T-helper 17 cell (primary cell): ENCODE measurements at regions not wholly inside any gene's neighbourhood (a gene's known extent, or its start where the extent isn't known, plus 50 kb on each side); places are given as distances from the start of the nearest gene placed in this dataset.
A peak's percentile ranks its signal among the peaks of the same experiment; 100 is the strongest.

ENCODE experiments used
- ATAC-seq: fragments of 150-1000 bp; cut with Tn5 transposase; 2 replicates; pipeline ENCODE4 v1.10.0; 2021; ENCODE audit warnings: mild to moderate bottlenecking, moderate library complexity
- DNase-seq, 3 donors: peaks; one replicate each; pipeline versions ENCODE4 v3.0.0 to v3.0.0-alpha.2; 2020 to 2021
- H3K9me3 ChIP-seq: one replicate; pipeline ENCODE4 v1.7.0; 2013; ENCODE audit warnings: low read length, mild to moderate bottlenecking; ENCODE audit not compliant: control insufficient read depth, poor library complexity, severe bottlenecking
- H3K27ac Mint-ChIP-seq: one replicate; pipeline ENCODE4 v1.8.0; 2022; ENCODE audit warnings: mild to moderate bottlenecking, moderate library complexity, mixed read lengths
- H3K27me3 Mint-ChIP-seq: one replicate; pipeline ENCODE4 v1.8.0; 2022; ENCODE audit warnings: mixed read lengths
- H3K36me3 Mint-ChIP-seq: one replicate; pipeline ENCODE4 v1.8.0; 2022; ENCODE audit warnings: low read depth, mixed read lengths
- H3K4me1 Mint-ChIP-seq: one replicate; pipeline ENCODE4 v1.8.0; 2022; ENCODE audit warnings: mild to moderate bottlenecking, mixed read lengths
- H3K4me3 Mint-ChIP-seq: one replicate; pipeline ENCODE4 v1.8.0; 2022; ENCODE audit warnings: mild to moderate bottlenecking, moderate library complexity, mixed read lengths

GRCh38 chr5:54821445-54822323, 163.7 kb downstream of the ESM1 start:
- Mint-ChIP-seq H3K27me3 (peaks cover 24% of the 10 kb centered on the region), H3K4me3 (no peak overlapping the region), H3K36me3 (peaks cover 3% of the 10 kb centered on the region), H3K27ac (peak overlapping the region; percentile 9), H3K4me1 (peaks cover 2% of the 10 kb centered on the region)
- ATAC-seq (no peak), DNase-seq (no peak)
- H3K9me3 ChIP-seq: no peaks in the 10 kb centered on the region

- H3K27me3 Mint-ChIP-seq: peaks cover 24% of the 10 kb centered on the region
- peak overlapping the region; percentile 9 for H3K27ac Mint-ChIP-seq
- DNase-seq (no peak), ATAC-seq (no peak)
- peaks cover 3% of the 10 kb centered on the region for H3K36me3 Mint-ChIP-seq
- peaks cover 2% of the 10 kb centered on the region for H3K4me1 Mint-ChIP-seq
- H3K9me3 ChIP-seq: no peaks in the 10 kb centered on the region
- H3K4me3 Mint-ChIP-seq: no peak overlapping the region
Observed at GRCh38 chr5:54820346-54821134, 164.9 kb downstream of the ESM1 start.

DNA sequence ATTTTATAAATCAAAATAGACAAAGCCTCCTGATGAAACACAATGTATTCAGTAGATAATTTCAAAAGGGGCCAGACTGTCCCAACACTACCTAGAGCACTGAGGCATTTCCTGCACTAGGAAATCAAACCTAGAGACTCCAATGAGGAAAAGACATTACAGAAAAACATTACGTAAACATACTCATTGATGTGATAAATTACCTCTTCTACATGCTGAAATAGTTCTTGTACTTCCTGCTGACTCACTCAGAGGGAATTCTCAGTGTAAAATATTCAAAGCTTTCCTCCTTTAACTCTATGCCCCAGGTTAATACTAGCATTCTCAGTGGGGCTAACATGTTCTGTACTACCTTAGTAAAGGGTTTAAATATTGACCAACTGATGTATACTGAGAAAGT, 178.0 kb downstream of the ESM1 start:
- no peak overlapping the region for H3K4me3 Mint-ChIP-seq
- H3K4me1 Mint-ChIP-seq: no peaks in the 10 kb centered on the region

DNA sequence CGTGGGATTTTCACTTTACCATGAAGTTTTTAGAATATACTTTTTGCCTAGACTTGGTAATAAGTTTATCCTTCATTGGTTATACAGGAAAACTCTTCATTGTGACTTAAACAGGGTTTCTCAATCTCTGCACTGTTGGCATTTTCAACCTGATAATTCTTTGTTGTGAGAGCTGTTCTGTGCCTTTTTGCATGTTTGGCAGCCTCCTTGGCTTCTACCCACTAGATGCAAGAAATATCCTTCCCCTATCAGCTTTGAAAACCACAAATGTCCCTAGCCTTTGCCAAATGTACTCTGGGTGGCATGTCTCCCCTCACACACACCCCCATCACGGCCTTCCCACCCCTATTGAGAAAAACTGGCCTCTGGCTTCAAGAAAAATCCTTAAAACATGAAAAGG, 180.9 kb downstream of the ESM1 start:
- no peaks in the 10 kb centered on the region for H3K9me3 ChIP-seq
- DNase-seq: no peak
- Mint-ChIP-seq H3K27ac (no peak overlapping the region), H3K36me3 (no peaks in the 10 kb centered on the region), H3K4me1 (no peaks in the 10 kb centered on the region), H3K27me3 (no peaks in the 10 kb centered on the region), H3K4me3 (no peak overlapping the region)
- no peak for ATAC-seq

More for the DNA sequence above, 178.0 kb downstream of the ESM1 start:
- Mint-ChIP-seq H3K36me3 (no peaks in the 10 kb centered on the region), H3K27ac (no peak overlapping the region), H3K27me3 (no peaks in the 10 kb centered on the region)
- ATAC-seq (no peak), DNase-seq (no peak)
- H3K9me3 ChIP-seq: no peaks in the 10 kb centered on the region

- ATAC-seq (no peak), DNase-seq (no peak)
- Mint-ChIP-seq H3K4me1 (no peaks in the 10 kb centered on the region), H3K36me3 (no peaks in the 10 kb centered on the region), H3K27me3 (no peaks in the 10 kb centered on the region), H3K27ac (no peak overlapping the region), H3K4me3 (no peak overlapping the region)
- H3K9me3 ChIP-seq: no peaks in the 10 kb centered on the region
Observed at GRCh38 chr5:54804086-54804485, 181.3 kb downstream of the ESM1 start.

DNA sequence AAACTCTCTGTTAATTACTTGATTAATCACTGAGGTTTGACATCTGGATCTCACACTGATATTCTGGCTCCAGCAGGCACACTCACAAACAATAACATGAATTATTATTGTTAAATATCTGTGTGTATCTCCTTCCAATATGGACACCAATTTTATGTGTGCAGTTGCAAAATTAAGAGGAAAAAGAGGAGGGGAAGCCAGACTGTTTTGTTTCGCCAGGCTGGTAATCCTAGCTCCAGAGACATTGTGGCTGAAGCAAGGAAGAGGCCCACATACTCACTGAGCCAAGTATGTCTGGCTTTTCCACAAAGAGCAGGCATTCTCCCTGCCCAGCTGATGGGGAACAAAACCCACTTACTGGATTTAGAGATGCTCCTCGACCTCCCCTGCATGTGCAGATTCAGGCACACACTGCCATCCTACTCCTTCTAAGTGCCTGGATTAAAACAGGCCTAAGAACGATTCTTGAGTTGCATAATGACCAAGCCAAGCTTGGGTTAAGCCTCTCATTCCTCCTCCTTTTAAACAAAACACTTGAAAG, 181.9 kb downstream of the ESM1 start:
- no peak overlapping the region for H3K4me3 Mint-ChIP-seq
- H3K27ac Mint-ChIP-seq: no peak overlapping the region
- no peaks in the 10 kb centered on the region for H3K27me3 Mint-ChIP-seq
- DNase-seq (no peak), ATAC-seq (no peak)
- no peaks in the 10 kb centered on the region for H3K36me3 Mint-ChIP-seq
- H3K9me3 ChIP-seq: no peaks in the 10 kb centered on the region
- H3K4me1 Mint-ChIP-seq: no peaks in the 10 kb centered on the region

DNA sequence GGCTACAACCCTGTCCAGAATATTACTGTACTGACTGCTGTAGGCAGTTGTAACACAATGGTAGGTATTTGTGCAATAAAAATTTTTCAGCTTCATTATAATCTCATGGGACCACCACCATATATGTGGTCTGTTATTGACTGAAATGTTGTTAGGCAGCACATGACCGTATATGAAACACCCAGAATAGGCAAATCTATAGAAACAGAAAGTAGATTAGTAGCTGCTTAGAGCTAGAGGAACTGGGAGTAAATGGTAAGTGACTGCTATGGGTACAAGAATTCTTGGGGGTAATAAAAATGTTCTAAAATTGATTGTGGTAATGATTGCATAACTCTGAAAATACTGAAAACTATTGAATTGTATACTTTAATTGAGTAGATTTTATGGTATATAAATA, 185.7 kb downstream of the ESM1 start:
- H3K9me3 ChIP-seq: no peaks in the 10 kb centered on the region
- ATAC-seq: no peak
- H3K27ac Mint-ChIP-seq: no peak overlapping the region
- no peaks in the 10 kb centered on the region for H3K36me3 Mint-ChIP-seq
- no peak for DNase-seq
- peaks cover 11% of the 10 kb centered on the region for H3K27me3 Mint-ChIP-seq
- H3K4me3 Mint-ChIP-seq: no peak overlapping the region
- H3K4me1 Mint-ChIP-seq: peaks cover 4% of the 10 kb centered on the region

DNA sequence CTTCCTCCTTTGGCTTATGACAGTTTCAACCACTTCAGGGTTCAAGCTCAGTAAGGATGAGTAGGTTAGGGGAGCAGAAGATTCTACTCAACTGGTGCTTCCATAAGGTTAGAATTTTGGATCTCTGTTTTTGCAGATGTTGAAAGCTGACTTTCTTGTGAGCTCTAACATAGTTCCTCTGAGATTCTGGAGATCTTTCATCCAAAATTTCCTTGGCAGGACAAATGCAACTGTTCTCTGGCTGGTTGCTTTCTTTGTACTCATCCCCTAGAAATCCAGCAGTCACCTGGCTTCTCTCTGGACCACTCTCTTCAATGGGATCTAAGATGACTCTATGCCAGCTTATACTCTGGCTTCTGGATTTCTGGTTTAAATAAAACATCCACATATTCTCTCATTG, 189.6 kb downstream of the ESM1 start:
- ATAC-seq: no peak
- Mint-ChIP-seq H3K27me3 (peaks cover 11% of the 10 kb centered on the region), H3K36me3 (no peaks in the 10 kb centered on the region), H3K4me3 (no peak overlapping the region), H3K27ac (no peak overlapping the region), H3K4me1 (peaks cover 7% of the 10 kb centered on the region)
- no peak for DNase-seq
- no peaks in the 10 kb centered on the region for H3K9me3 ChIP-seq

DNA sequence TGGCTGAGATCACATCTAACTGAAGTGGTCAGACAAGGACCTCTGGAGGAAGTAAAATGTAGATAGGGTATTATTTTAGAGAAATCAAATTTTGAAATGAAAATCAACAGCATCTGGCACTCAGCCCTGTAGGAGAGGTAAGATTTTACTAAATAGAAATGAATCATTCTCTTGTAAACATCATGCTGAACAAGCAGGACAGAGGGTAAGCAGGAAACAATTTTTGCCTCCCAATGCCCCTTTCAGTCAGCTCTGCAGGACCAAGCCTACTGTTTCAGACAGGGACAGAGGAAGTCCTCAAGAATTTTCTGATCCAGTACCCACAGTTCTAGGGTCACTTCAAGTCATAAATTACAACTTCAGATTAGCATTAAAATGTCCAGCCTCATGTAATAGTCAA, 190.1 kb downstream of the ESM1 start:
- no peak overlapping the region for H3K4me3 Mint-ChIP-seq

GRCh38 chr5:54794135-54794975, 191.0 kb downstream of the ESM1 start:
- ATAC-seq: peak; percentile 68
- peaks cover 11% of the 10 kb centered on the region for H3K27me3 Mint-ChIP-seq
- H3K4me1 Mint-ChIP-seq: peaks cover 7% of the 10 kb centered on the region
- H3K4me3 Mint-ChIP-seq: no peak overlapping the region
- no peak overlapping the region for H3K27ac Mint-ChIP-seq
- no peaks in the 10 kb centered on the region for H3K9me3 ChIP-seq
- H3K36me3 Mint-ChIP-seq: no peaks in the 10 kb centered on the region
- DNase-seq: no peak

More for the DNA sequence above, 190.1 kb downstream of the ESM1 start:
- H3K27me3 Mint-ChIP-seq: peaks cover 11% of the 10 kb centered on the region
- H3K36me3 Mint-ChIP-seq: no peaks in the 10 kb centered on the region
- DNase-seq (no peak), ATAC-seq (no peak)
- no peak overlapping the region for H3K27ac Mint-ChIP-seq
- no peaks in the 10 kb centered on the region for H3K9me3 ChIP-seq
- H3K4me1 Mint-ChIP-seq: peaks cover 7% of the 10 kb centered on the region

- no peak for ATAC-seq
- H3K27me3 Mint-ChIP-seq: peaks cover 11% of the 10 kb centered on the region
- H3K4me3 Mint-ChIP-seq: no peak overlapping the region
- no peaks in the 10 kb centered on the region for H3K36me3 Mint-ChIP-seq
- DNase-seq: no peak
- no peaks in the 10 kb centered on the region for H3K9me3 ChIP-seq
- H3K4me1 Mint-ChIP-seq: peaks cover 7% of the 10 kb centered on the region
- no peak overlapping the region for H3K27ac Mint-ChIP-seq
Observed at GRCh38 chr5:54793468-54794134, 191.8 kb downstream of the ESM1 start.

DNA sequence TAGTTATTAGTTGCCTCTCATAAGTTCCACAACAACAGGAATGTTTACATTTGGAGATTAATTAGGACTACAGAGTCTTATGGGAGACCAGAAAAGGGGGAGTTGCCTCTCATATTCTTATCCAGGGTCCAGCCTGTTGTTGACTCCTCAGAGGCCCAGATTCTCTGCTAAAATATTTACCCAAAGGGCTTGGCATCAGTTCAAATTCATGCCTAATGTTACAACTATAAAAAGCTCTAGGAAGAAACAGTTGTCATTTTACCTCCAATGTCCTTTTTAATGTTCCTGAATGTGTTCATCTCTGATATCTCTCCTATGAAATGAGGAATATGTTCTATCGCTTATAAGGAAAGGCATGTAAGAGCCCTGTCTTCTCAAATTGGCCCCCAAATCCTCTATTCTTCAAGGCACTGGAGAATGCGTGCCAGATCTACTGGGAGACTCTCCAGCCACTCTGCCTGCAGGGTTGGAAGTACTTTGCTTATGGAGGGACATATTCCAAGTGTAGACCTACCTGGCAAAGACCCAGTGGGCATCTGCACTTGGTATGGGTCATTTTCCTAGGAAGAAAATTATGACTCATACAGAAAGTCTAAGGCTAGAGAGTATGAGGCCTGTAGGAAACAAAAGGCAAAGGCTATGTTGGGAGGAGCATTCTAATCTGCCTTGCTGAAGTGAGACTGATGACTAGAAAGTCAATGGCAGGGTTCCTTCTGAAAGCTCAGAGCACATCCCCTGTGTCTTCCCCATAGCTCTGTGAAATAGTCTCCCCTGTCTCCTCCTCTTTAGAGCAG, 192.6 kb downstream of the ESM1 start:
- Mint-ChIP-seq H3K4me1 (peaks cover 7% of the 10 kb centered on the region), H3K4me3 (no peak overlapping the region)

More for the DNA sequence above, 192.6 kb downstream of the ESM1 start:
- H3K27me3 Mint-ChIP-seq: peaks cover 11% of the 10 kb centered on the region
- H3K27ac Mint-ChIP-seq: no peak overlapping the region
- DNase-seq (no peak), ATAC-seq (no peak)
- H3K36me3 Mint-ChIP-seq: no peaks in the 10 kb centered on the region
- no peaks in the 10 kb centered on the region for H3K9me3 ChIP-seq
